ENCODE measurements at regions not wholly inside any gene's neighbourhood (a gene's known extent, or its start where the extent isn't known, plus 50 kb on each side); places are given as distances from the start of the nearest gene placed in this dataset.

DNA sequence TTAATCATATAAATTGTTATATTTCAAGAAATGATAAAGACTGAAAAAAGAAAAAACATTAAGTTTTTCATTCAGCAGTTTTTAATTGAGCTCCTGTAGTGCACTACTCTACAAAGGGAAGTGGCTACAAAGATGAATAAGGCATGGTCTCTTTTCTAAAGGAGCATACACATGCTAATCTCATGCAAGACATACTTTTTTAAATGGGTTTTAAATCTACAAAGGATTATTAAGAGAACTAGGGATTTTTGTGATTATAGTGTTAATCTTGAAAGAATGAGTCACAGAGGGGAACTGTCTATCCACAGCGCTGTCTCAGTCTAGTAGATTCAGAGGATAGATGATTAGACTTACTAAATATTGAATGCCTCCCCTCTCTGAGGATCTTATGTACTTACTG, 1722.2 kb downstream of the RPA4 start:
- DNase-seq (ENCODE audit: low read depth) = no peak

DNA sequence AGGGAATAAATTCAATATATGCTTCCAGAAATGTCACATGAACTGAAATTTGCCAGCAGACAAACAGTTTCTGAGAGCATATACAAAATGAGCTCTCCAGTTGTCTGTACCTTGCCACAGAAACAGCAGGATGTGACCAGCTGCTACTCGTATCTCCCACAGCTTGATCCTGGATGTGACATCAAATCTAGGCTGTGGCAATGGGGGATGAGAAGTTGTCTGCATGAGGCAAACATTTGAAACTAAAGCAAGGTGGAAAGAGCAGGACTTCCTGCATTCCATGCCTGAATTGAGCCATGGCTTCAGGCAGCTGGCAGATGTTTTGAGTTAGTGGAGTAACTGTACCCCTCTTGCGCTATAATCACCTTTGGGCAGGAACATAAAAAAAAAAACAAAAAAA, 1724.0 kb downstream of the RPA4 start:
- DNase-seq (ENCODE audit: low read depth) = no peak

DNA sequence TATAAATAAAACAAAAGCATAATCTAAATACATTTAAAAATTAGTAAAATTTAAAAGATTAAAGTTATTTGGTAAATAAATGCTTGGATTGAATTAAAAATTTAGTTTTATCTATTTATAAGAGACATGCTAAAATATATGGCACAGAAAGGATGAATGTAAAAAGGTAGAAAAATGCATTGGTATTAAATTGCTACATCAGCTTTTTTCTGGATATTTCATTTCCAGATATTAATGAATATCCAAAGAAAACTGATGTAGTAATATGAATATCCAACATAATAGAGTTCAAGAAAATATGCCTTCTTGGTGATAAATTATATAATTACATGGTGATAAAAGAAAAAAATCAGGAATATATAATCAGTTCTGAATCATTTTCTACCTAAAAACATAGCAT, 1743.9 kb downstream of the RPA4 start:
- DNase-seq (ENCODE audit: low read depth) = no peak

DNA sequence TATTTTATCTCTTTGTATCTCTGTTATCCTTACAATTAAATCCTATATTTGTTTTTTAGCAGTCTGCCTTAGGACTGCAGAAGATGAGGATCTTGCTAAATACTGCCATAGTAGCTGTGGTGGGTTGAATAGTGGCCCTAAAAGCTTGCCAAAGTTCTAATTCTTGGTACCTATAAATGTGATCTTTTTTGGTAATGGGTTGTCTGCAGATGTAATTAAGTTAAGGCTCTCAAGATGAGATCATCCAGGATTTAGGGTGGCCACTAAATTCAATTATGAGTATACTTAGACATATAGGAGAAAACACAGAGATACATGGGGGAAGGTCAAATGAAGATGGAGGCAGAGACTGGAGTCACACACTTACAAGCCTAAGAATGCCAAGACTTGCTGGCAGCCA, 1753.7 kb downstream of the RPA4 start:
- no peak for DNase-seq (ENCODE audit: low read depth)

DNA sequence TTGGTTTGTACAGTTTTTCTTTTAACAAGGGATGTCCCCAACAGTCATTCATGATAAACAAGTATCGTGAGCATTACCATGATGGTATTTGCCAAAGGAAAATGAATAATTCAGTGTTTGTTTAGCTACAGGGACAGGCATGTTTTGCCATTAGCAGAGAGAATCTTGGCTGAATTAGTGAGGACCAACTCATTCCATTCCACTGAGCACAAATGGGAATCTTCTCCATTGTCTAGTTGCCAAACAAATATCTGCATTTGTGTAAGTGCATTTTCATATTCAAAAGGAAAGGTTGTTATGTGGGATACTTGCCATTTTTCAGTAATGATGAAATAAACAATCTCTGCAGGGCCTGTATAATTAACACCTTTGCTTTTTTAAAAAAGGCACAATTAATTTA, 1762.6 kb downstream of the RPA4 start:
- DNase-seq (ENCODE audit: low read depth) = no peak

DNA sequence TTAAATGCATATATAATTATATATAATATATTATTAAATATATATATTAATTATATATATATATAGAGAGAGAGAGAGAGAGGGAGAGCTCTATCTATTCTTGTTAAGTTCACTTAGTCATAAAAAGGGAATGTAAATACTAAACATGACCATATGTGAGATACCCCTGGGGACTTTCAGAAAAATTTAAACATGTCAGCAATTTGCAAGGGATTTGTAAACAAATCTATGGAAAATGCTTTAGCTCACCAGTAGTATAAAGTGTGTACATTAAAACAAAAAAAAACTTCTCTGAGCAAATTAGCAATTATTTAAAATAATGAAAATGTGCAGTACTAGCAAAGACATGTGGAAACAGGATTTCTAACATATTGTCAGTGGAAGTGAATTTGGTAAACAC, 1755.5 kb downstream of the PCDH19 start:
- no peak for DNase-seq (ENCODE audit: low read depth)
